C4-2B (cell line): ENCODE measurements at regions not wholly inside any gene's neighbourhood (a gene's known extent, or its start where the extent isn't known, plus 50 kb on each side); places are given as distances from the start of the nearest gene placed in this dataset.

Experiments
- CTCF ChIP-seq: fragments of 450-650 bp; conservative IDR thresholded peaks from 2 replicates; pipeline ENCODE4 v1.5.1; 2017; ENCODE audit warnings: mild to moderate bottlenecking
- ZFX ChIP-seq: fragments of 450-650 bp; IDR thresholded peaks from 2 replicates; pipeline ENCODE4 v1.6.1; 2017

DNA sequence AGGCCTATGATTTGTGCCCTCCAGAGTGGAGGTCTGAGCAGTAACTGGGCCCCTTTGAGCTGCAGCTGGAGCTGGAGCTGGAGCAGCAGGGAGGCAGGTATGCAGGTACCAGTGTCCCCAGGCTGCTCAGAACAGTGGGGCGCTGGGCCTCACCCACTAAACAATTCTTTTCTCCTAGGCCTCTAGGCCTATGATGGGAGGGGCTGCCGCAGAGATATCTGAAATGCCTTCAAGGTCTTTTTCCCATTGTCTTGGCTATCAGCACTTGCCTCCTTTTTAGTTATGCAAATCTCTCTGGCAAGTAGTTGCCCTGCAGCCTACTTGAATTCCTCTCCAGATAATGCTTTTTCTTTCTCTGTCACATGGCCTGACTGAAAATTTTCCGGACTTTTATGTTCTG is 79.7 kb upstream of the OTUD4 start:
- TF ChIP-seq CTCF: no peak
- no peak for TF ChIP-seq ZFX
